ENCODE measurements at regions not wholly inside any gene's neighbourhood (a gene's known extent, or its start where the extent isn't known, plus 50 kb on each side); places are given as distances from the start of the nearest gene placed in this dataset.

DNA sequence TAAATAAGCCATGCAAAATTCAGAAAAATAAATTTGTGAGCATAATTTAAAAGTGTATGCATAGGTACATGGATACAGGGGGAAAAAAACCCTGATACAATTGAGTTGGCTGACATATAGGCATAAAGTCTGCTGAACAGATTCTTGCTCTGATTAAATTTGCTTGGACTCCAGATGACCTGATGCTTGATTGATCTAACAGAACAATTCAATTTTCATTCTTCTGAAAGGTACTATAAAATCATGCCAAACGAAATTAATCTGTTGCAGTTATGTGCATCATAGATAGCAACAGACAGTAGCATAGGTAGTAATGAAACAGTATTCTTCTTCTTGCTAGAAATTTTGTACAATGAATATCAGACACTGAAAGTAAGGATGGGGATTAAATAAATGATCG, 578.2 kb upstream of the SLITRK6 start:
- Histone ChIP-seq H3K36me3 (replicated peaks) (no peaks in the 10 kb centered on the region), H3K9me3 (no peaks in the 10 kb centered on the region), H3K4me1 (no peaks in the 10 kb centered on the region), H3K4me3 (no peak overlapping the region), H3K27me3 (ENCODE audit: low read depth) (no peaks in the 10 kb centered on the region)
- DNase-seq (ENCODE audit: low spot score in 2 of 2), result no peak
- in situ Hi-C loops (cut with MboI; ENCODE audit: low sequenced_read_pairs), result no loop called here

DNA sequence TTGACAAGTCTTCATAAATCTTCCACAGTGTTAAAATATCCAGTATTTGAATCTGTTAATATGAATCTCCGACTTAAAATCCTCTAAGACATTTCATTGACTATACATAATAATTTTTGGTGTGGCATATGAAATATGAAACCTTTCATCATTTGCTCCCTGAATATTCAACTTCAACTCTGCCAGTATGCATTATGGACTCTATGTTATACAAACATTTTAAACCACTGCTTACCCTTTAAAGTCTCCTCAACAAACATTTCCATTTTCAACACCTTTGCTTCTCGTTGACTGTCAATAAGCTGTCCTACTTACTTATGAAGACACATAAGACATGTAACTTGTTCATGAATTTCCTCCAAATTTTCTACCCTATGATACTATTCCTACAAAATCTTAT, 579.4 kb upstream of the SLITRK6 start:
- no peaks in the 10 kb centered on the region for H3K4me1 ChIP-seq
- no peak overlapping the region for H3K4me3 ChIP-seq
- no peaks in the 10 kb centered on the region for H3K9me3 ChIP-seq
- no peak for DNase-seq (ENCODE audit: low spot score in 2 of 2)
- in situ Hi-C loops (cut with MboI; ENCODE audit: low sequenced_read_pairs), result no loop called here
- no peaks in the 10 kb centered on the region for H3K27me3 ChIP-seq (ENCODE audit: low read depth)
- H3K36me3 ChIP-seq (replicated peaks), result no peaks in the 10 kb centered on the region

DNA sequence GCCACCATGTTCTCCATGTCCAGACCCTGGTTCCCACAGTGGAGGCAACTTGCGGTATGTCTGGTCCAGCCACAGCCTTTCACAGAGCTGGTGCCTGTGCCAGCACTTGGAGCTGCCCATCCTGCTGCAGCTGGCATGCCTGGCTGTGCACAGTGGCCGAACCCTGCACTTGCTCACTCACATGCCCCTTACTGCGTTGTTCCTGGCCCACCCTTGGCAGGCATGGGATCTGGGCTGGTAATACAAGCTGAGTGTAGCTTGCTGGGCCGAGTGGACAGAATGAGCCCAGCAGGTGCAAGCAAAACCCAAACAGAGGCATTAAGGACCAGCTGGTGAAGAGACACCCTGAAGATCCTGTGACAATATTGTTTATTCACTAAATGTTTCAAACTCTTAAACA, 583.9 kb upstream of the SLITRK6 start:
- Histone ChIP-seq H3K36me3 (replicated peaks) (no peaks in the 10 kb centered on the region), H3K27me3 (ENCODE audit: low read depth) (no peaks in the 10 kb centered on the region), H3K4me3 (no peak overlapping the region), H3K4me1 (no peaks in the 10 kb centered on the region), H3K9me3 (no peaks in the 10 kb centered on the region)
- in situ Hi-C loops (cut with MboI; ENCODE audit: low sequenced_read_pairs), result no loop called here
- DNase-seq (ENCODE audit: low spot score in 2 of 2), result no peak

DNA sequence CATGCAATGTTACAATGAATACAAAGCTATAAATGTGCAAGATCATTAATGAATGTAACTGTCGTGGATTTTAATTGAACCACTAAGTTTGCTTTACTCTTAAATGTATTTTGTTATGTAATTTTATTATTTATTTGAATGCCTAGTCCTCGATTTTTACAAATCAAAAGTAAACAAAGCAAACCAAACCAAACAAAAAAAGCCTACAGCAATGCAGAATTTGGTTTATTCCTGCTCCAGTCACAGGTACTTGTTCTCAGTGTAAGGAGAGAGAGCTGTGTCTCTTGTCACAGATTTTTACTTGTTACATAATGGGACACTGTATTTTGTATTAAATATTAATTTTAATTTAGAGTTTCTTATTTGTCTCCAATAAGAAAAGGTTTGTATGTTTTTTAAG, 584.3 kb upstream of the SLITRK6 start:
- no peaks in the 10 kb centered on the region for H3K27me3 ChIP-seq (ENCODE audit: low read depth)
- no peaks in the 10 kb centered on the region for H3K9me3 ChIP-seq
- no peak overlapping the region for H3K4me3 ChIP-seq
- no peak for DNase-seq (ENCODE audit: low spot score in 2 of 2)
- H3K4me1 ChIP-seq, result no peaks in the 10 kb centered on the region
- in situ Hi-C loops (cut with MboI; ENCODE audit: low sequenced_read_pairs), result no loop called here
- H3K36me3 ChIP-seq (replicated peaks), result no peaks in the 10 kb centered on the region

DNA sequence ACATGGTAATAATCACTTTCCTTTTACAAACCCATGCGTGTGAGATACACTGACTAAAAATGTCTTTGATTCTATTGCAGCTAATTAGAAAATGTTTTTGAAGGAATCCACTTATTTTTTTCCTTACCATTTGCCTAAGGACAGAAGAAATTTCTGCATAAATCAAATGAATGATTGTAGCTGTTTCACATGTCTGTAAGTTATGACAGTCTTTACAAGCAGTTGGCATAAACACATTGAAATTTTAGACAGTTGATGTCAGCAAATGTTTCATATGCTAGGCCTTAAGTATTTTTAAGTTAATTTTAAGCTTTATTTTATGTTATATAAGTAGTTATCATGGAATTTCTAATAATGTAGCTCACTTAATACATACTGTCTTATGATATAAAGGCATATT, 598.4 kb upstream of the SLITRK6 start:
- in situ Hi-C loops (cut with MboI; ENCODE audit: low sequenced_read_pairs), result no loop called here
- no peak overlapping the region for H3K4me3 ChIP-seq
- no peak for DNase-seq (ENCODE audit: low spot score in 2 of 2)
- H3K36me3 ChIP-seq (replicated peaks), result no peaks in the 10 kb centered on the region
- no peaks in the 10 kb centered on the region for H3K9me3 ChIP-seq
- H3K27me3 ChIP-seq (ENCODE audit: low read depth), result no peaks in the 10 kb centered on the region
- no peaks in the 10 kb centered on the region for H3K4me1 ChIP-seq

DNA sequence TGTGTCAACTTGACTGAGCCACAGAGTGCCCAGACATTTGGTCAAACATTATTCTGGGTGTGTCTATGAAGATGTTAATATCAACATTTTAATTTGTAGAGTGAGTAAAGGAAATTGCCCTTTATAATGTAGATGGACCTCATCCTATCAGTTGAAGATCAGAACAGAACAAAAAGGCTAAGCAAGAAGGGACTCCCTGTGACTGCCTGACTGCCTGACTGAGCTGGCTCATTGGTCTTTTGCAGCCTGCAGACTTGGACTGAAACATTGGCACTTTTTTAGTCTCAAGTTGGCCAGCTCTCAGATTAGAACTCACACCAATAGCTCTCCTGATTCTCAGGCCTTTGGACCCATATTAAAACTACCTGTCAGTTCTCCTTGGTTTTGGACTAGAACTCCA, 600.4 kb upstream of the SLITRK6 start:
- H3K27me3 ChIP-seq (ENCODE audit: low read depth), result no peaks in the 10 kb centered on the region
- no peaks in the 10 kb centered on the region for H3K36me3 ChIP-seq (replicated peaks)
- H3K4me1 ChIP-seq, result no peaks in the 10 kb centered on the region
- no peak overlapping the region for H3K4me3 ChIP-seq
- DNase-seq (ENCODE audit: low spot score in 2 of 2), result no peak
- in situ Hi-C loops (cut with MboI; ENCODE audit: low sequenced_read_pairs), result no loop called here
- H3K9me3 ChIP-seq, result no peaks in the 10 kb centered on the region

DNA sequence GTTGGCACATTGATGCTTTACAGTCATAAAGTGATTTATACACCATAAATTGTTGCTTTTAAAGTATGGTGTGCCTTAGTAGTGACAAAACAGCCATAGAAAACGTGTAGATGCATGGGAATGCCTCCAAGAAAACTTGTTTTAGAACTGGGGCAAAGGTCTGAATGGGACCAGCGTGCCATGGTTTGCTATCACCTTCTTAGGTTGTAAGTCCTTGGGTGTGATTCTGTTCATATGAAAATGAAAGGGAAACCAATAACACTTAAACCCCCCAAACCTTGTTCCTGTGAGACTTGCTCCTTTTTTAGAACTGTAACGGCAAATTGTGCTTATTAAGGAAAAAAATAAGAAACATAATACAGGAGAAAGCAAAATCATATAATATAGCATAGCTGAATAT, 603.3 kb upstream of the SLITRK6 start:
- H3K9me3 ChIP-seq, result no peaks in the 10 kb centered on the region
- H3K27me3 ChIP-seq (ENCODE audit: low read depth), result no peaks in the 10 kb centered on the region
- H3K4me3 ChIP-seq, result no peak overlapping the region
- H3K4me1 ChIP-seq, result no peaks in the 10 kb centered on the region
- in situ Hi-C loops (cut with MboI; ENCODE audit: low sequenced_read_pairs), result no loop called here
- H3K36me3 ChIP-seq (replicated peaks), result no peaks in the 10 kb centered on the region
- no peak for DNase-seq (ENCODE audit: low spot score in 2 of 2)

DNA sequence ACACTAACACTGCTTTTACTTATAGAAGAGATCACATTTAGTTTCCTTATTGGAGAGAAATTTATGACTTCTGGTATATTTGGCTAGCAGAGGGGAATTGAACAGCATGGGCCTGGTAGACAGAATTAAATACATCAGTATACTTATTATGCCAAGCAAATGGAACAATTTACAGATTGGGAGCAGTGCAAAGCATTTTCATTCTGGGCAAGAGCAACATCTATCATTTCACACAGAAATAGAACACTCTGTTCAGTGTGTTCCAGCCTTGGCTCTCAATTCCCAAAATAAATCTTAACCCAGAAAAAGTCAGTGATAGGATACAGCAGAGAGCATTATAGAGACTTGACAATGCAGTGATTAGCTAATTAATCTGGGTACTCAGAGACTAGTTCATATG, 604.0 kb upstream of the SLITRK6 start:
- H3K4me3 ChIP-seq, result no peak overlapping the region
- no peaks in the 10 kb centered on the region for H3K4me1 ChIP-seq
- no peaks in the 10 kb centered on the region for H3K9me3 ChIP-seq
- no peaks in the 10 kb centered on the region for H3K27me3 ChIP-seq (ENCODE audit: low read depth)
- no peak for DNase-seq (ENCODE audit: low spot score in 2 of 2)
- H3K36me3 ChIP-seq (replicated peaks), result no peaks in the 10 kb centered on the region
- in situ Hi-C loops (cut with MboI; ENCODE audit: low sequenced_read_pairs), result no loop called here

DNA sequence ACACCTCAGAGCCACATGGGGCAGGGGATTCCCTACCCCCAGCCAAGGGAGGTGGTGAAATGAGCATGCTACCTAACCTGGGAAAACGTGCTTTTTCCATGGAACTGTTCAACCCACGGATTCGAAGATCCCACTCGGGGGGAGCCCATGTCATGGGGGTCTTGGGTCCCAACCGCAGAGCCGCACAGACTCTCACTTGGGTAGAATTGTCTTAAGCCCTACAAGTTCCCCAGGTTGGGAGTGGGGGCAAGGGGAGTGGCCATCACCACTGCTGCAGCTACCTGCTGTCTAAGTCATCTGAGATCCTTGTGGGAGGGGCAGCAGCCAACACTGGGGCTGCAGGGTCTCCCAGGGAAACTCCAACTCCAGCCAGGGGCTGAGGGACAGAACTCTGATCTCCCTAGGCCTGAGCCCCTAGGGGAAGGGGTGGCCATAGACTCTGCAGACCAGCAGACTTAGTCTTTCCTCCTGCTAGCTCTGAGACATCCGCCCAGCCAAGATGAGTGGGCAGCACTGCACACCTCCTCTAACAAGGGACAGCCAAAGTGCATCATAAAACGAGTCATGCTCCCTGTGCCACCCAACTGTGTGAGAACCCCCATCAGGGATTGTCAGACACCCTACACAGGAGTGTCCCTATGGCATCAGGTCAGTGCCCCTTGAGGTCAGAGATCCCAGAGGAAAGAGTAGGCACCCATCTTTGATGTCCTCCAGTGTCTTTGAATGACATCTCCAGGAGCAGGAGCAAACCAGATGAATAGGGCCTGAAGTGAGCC, 610.4 kb upstream of the SLITRK6 start:
- no peak for DNase-seq (ENCODE audit: low spot score in 2 of 2)

DNA sequence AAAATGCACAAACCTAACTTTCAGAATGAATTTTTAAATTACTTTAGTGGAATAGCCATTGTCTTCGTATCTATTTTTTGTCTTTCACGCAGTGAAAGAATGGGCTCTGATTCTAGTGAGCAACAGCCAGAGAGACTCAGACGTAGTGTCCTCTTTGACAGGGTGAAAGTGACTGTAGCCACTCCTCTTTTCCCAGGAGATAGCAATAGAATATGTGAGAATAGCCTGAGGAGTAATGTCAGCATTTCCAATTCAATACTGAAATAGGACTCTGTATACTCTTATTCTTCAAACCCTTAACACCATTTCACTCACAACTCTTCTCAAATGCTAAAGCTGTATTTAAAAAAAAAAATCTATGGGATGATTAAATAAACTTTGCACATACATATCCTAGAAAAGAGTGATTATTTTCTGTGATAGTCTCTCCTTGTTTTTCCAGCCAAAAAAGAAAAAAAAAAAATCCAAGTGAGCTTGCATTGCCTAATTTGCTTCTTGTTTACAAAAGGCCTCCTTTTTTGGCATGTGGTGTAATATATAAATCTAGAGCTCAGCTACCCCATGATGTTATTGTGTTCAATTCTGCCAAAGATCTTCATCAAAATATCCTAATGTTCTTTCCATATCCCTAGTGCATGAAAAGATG, 626.1 kb upstream of the SLITRK6 start:
- DNase-seq (ENCODE audit: low spot score in 2 of 2), result peak in 1 of 2 experiments; percentile 3
- no peaks in the 10 kb centered on the region for H3K36me3 ChIP-seq (replicated peaks)
- H3K27me3 ChIP-seq (ENCODE audit: low read depth), result no peaks in the 10 kb centered on the region
- no peaks in the 10 kb centered on the region for H3K4me1 ChIP-seq
- H3K9me3 ChIP-seq, result no peaks in the 10 kb centered on the region
- no peak overlapping the region for H3K4me3 ChIP-seq
- in situ Hi-C loops (cut with MboI; ENCODE audit: low sequenced_read_pairs), result no loop called here

More for the DNA sequence above, 610.4 kb upstream of the SLITRK6 start:
- no peak overlapping the region for H3K4me3 ChIP-seq
- H3K9me3 ChIP-seq, result no peaks in the 10 kb centered on the region
- no peaks in the 10 kb centered on the region for H3K4me1 ChIP-seq
- H3K27me3 ChIP-seq (ENCODE audit: low read depth), result no peaks in the 10 kb centered on the region
- no peaks in the 10 kb centered on the region for H3K36me3 ChIP-seq (replicated peaks)
- in situ Hi-C loops (cut with MboI; ENCODE audit: low sequenced_read_pairs), result no loop called here

DNA sequence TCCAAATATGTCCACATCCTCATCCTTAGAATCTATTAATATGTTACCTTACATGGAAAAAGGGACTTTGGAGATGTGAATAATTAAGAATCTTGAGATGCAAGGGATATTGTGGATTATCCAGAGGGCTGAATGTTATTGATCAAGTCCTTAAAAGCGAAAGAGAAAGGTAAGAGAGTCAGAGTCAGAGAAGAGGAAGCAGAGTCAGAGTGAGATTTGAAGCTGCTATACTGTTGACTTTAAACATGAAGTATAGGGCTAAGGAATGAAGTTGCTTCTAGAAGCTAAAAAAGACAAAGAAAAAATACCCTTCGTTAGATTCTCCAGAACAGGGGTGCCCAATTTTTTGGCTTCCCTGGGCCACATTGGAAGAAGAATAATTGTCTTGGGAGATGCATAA, 627.2 kb upstream of the SLITRK6 start:
- no peaks in the 10 kb centered on the region for H3K27me3 ChIP-seq (ENCODE audit: low read depth)
- DNase-seq (ENCODE audit: low spot score in 2 of 2), result no peak
- H3K36me3 ChIP-seq (replicated peaks), result no peaks in the 10 kb centered on the region
- H3K9me3 ChIP-seq, result no peaks in the 10 kb centered on the region
- in situ Hi-C loops (cut with MboI; ENCODE audit: low sequenced_read_pairs), result no loop called here
- H3K4me1 ChIP-seq, result no peaks in the 10 kb centered on the region
- H3K4me3 ChIP-seq, result no peak overlapping the region

DNA sequence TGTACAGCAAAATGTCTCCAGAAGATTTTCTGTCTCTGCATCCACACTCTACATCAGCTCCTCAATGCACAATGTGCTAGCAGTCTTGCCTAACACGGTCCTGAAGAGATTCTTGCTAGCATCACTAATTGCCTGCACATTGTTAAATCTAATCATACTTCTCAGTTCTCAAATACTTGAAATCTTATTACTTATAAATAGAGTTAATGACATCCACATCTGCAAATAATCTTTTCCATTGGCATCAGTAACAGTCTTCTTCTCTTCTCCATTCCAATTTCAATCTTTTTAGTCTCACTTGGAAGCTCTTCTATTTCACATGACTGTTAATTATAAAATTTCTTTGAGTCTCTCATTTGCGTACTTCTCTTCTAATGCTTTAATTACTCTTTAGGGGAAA, 630.5 kb upstream of the SLITRK6 start:
- H3K4me3 ChIP-seq, result no peak overlapping the region
- H3K4me1 ChIP-seq, result no peaks in the 10 kb centered on the region
- H3K9me3 ChIP-seq, result no peaks in the 10 kb centered on the region
- H3K27me3 ChIP-seq (ENCODE audit: low read depth), result no peaks in the 10 kb centered on the region
- H3K36me3 ChIP-seq (replicated peaks), result no peaks in the 10 kb centered on the region
- in situ Hi-C loops (cut with MboI; ENCODE audit: low sequenced_read_pairs), result no loop called here
- DNase-seq (ENCODE audit: low spot score in 2 of 2), result no peak

DNA sequence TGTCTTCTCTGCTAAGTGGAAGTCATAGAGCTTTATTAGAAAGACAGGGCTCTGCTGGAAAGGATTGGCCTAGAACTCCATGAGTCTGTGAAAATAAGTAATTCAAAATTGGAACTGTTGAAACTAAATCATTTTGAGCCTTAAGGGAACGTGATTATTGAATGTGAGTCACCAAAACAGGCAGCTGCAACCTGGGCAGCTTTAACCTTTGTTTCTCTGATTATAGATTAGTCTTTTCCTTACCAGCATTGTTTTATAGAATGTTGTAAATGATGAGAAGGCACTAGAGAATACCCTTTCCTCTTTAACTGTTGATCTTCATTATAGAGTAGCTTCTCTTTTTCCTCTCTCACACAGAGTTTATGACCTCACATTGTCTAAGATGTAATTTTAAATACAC, 638.8 kb upstream of the SLITRK6 start:
- H3K4me1 ChIP-seq, result no peaks in the 10 kb centered on the region
- no peak overlapping the region for H3K4me3 ChIP-seq
- DNase-seq (ENCODE audit: low spot score in 2 of 2), result no peak
- H3K36me3 ChIP-seq (replicated peaks), result no peaks in the 10 kb centered on the region
- no peaks in the 10 kb centered on the region for H3K9me3 ChIP-seq
- H3K27me3 ChIP-seq (ENCODE audit: low read depth), result no peaks in the 10 kb centered on the region
- in situ Hi-C loops (cut with MboI; ENCODE audit: low sequenced_read_pairs), result no loop called here

DNA sequence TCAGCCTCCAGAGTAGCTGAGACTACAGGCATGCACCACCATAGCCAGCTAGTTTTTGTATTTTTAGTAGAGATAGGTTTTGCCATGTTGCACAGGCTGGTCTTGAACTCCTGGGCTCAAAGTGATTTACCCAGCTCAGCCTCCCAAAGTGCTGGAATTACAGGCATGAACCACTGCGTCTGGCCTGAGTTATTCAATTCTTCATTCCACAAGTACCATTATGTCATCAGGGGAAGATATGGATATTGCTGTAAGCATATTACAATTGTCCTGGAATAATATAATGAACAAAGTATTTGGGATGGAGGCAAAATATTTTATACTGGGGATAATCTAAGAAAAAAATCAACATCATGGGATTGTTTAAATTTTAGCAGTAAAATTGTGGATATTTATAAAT, 646.0 kb upstream of the SLITRK6 start:
- in situ Hi-C loops (cut with MboI; ENCODE audit: low sequenced_read_pairs), result no loop called here
- no peaks in the 10 kb centered on the region for H3K4me1 ChIP-seq
- H3K9me3 ChIP-seq, result no peaks in the 10 kb centered on the region
- DNase-seq (ENCODE audit: low spot score in 2 of 2), result no peak
- H3K36me3 ChIP-seq (replicated peaks), result no peaks in the 10 kb centered on the region
- no peak overlapping the region for H3K4me3 ChIP-seq
- H3K27me3 ChIP-seq (ENCODE audit: low read depth), result no peaks in the 10 kb centered on the region

DNA sequence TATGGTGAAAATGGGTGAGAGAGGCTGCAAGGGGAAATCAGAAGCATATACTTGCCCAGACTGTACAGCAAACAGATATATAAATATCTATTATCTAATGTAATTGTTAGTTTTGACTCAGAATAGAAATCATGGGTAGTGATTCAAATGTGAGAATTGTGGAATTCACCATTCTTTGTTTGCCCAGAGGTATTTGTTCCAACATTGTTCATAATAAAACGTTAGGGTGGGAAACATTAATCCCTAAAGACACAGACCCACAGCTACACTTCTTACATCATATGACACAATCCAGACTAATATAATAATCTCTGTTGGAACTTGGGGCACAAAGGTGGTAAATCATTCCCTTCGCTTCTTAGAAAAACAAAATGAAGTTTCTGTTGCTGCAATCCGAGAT, 646.5 kb upstream of the SLITRK6 start:
- H3K4me1 ChIP-seq, result no peaks in the 10 kb centered on the region
- no peak overlapping the region for H3K4me3 ChIP-seq
- no peaks in the 10 kb centered on the region for H3K36me3 ChIP-seq (replicated peaks)
- H3K27me3 ChIP-seq (ENCODE audit: low read depth), result no peaks in the 10 kb centered on the region
- no peak for DNase-seq (ENCODE audit: low spot score in 2 of 2)
- H3K9me3 ChIP-seq, result no peaks in the 10 kb centered on the region
- in situ Hi-C loops (cut with MboI; ENCODE audit: low sequenced_read_pairs), result no loop called here

All from HAP-1 (cell line).